ENCODE measurements at regions not wholly inside any gene's neighbourhood (a gene's known extent, or its start where the extent isn't known, plus 50 kb on each side); places are given as distances from the start of the nearest gene placed in this dataset.

DNA sequence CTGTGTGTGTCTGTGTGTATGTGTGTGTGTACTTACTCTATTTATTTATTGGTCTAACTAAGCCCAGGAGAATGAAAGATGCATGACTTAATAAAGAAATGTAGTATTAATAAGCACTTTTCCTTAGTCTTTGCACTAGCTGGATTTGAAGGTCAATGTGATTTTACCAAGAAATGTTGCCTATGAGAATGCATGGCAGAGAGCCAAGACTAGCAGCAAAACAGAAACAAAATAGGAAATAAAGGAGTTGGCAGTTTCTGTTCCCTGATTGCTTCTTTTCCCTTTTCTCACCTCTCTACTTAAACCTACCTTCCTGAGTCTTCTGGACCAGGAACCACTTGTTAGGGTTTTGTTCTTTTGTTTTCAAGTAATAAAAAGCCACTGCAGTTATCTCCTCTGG is 286.1 kb downstream of the KCTD12 start:
- intact Hi-C loops (cut with micrococcal nuclease): no loop called here
- no peaks in the 10 kb centered on the region for H3K36me3 Mint-ChIP-seq (ENCODE audit: low read depth)
- TF ChIP-seq, protein P1, sequence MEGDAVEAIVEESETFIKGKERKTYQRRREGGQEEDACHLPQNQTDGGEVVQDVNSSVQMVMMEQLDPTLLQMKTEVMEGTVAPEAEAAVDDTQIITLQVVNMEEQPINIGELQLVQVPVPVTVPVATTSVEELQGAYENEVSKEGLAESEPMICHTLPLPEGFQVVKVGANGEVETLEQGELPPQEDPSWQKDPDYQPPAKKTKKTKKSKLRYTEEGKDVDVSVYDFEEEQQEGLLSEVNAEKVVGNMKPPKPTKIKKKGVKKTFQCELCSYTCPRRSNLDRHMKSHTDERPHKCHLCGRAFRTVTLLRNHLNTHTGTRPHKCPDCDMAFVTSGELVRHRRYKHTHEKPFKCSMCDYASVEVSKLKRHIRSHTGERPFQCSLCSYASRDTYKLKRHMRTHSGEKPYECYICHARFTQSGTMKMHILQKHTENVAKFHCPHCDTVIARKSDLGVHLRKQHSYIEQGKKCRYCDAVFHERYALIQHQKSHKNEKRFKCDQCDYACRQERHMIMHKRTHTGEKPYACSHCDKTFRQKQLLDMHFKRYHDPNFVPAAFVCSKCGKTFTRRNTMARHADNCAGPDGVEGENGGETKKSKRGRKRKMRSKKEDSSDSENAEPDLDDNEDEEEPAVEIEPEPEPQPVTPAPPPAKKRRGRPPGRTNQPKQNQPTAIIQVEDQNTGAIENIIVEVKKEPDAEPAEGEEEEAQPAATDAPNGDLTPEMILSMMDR (IDR thresholded peaks at IDR 0.05): no peak
- H3K4me3 Mint-ChIP-seq: no peak overlapping the region
- CTCF ChIA-PET: no interaction called here
- no peak overlapping the region for H3K27ac Mint-ChIP-seq
- no peaks in the 10 kb centered on the region for H3K27me3 Mint-ChIP-seq
- no peaks in the 10 kb centered on the region for H3K4me1 Mint-ChIP-seq
- ATAC-seq (ENCODE audit: low read depth) (no peak), DNase-seq (no peak)
- POLR2A ChIA-PET: no interaction called here
- no peaks in the 10 kb centered on the region for H3K9me3 Mint-ChIP-seq

- H3K4me1 Mint-ChIP-seq: no peaks in the 10 kb centered on the region
- no peaks in the 10 kb centered on the region for H3K27me3 Mint-ChIP-seq
- POLR2A ChIA-PET: no interaction called here
- no peak overlapping the region for H3K4me3 Mint-ChIP-seq
- intact Hi-C loops (cut with micrococcal nuclease): no loop called here
- H3K9me3 Mint-ChIP-seq: no peaks in the 10 kb centered on the region
- H3K27ac Mint-ChIP-seq: no peak overlapping the region
- TF ChIP-seq, protein P1 (IDR thresholded peaks at IDR 0.05): no peak
- no peaks in the 10 kb centered on the region for H3K36me3 Mint-ChIP-seq (ENCODE audit: low read depth)
- DNase-seq (no peak), ATAC-seq (ENCODE audit: low read depth) (no peak)
- CTCF ChIA-PET: no interaction called here
Observed at GRCh38 chr13:76597868-76598267, 288.3 kb downstream of the KCTD12 start.

DNA sequence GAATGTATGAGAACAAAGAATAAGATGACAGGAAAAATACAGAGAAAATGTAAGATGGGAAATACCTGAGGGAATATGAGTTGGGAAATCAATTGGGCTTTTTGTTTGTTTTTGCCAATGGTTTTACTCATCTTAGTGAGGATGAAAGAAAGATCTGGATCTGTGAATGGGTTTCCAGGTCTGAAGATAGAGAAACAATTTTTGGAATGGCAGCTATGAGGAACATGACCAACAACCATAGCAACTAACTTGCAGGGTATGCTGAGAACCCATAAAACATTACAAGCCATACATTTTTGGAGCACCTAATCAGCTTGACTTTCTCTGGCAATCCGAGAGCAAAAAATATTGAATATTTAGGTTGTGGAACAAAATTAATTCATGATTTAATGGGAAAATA is 290.0 kb downstream of the KCTD12 start:
- intact Hi-C loops (cut with micrococcal nuclease): no loop called here
- no peak overlapping the region for H3K27ac Mint-ChIP-seq
- no peaks in the 10 kb centered on the region for H3K9me3 Mint-ChIP-seq
- ChIA-PET POLR2A (no interaction called here), CTCF (no interaction called here)
- H3K27me3 Mint-ChIP-seq: no peaks in the 10 kb centered on the region
- ATAC-seq (ENCODE audit: low read depth): no peak
- H3K4me1 Mint-ChIP-seq: no peaks in the 10 kb centered on the region
- TF ChIP-seq, protein P1 (IDR thresholded peaks at IDR 0.05): no peak
- no peak overlapping the region for H3K4me3 Mint-ChIP-seq
- DNase-seq: no peak
- no peaks in the 10 kb centered on the region for H3K36me3 Mint-ChIP-seq (ENCODE audit: low read depth)

- no peaks in the 10 kb centered on the region for H3K27me3 Mint-ChIP-seq
- ChIA-PET CTCF (no interaction called here), POLR2A (no interaction called here)
- H3K4me3 Mint-ChIP-seq: no peak overlapping the region
- no peaks in the 10 kb centered on the region for H3K4me1 Mint-ChIP-seq
- no peaks in the 10 kb centered on the region for H3K36me3 Mint-ChIP-seq (ENCODE audit: low read depth)
- TF ChIP-seq, protein P1 (IDR thresholded peaks at IDR 0.05): no peak
- no peak overlapping the region for H3K27ac Mint-ChIP-seq
- intact Hi-C loops (cut with micrococcal nuclease): no loop called here
- DNase-seq: no peak
- no peak for ATAC-seq (ENCODE audit: low read depth)
- no peaks in the 10 kb centered on the region for H3K9me3 Mint-ChIP-seq
Observed at GRCh38 chr13:76594435-76594834, 291.8 kb downstream of the KCTD12 start.

DNA sequence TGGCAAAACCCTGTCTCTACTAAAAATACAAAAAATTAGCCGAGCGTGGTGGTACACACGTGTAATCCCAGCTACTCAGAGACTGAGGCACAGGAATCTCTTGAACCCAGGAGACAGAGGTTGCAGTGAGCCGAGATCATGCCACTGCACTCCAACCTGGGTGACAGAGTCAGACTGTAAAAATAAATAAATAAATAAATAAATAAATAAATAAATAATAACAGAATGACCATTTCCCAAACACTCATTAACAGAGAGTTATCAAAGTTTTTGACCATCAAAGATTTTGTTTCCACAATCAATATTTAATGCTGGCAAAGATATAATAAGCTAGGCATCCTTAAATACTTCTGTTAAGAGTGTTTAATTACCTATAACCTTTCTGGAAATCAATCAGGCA is 299.4 kb downstream of the KCTD12 start:
- TF ChIP-seq, protein P1 (IDR thresholded peaks at IDR 0.05): no peak
- no peak for DNase-seq
- Mint-ChIP-seq H3K27me3 (no peaks in the 10 kb centered on the region), H3K4me3 (no peak overlapping the region), H3K4me1 (no peaks in the 10 kb centered on the region), H3K9me3 (no peaks in the 10 kb centered on the region), H3K36me3 (ENCODE audit: low read depth) (no peaks in the 10 kb centered on the region), H3K27ac (no peak overlapping the region)
- ATAC-seq (ENCODE audit: low read depth): no peak
- POLR2A ChIA-PET: no interaction called here
- intact Hi-C loops (cut with micrococcal nuclease): no loop called here
- CTCF ChIA-PET: no interaction called here
